MCF 10A (cell line): ENCODE measurements at regions not wholly inside any gene's neighbourhood (a gene's known extent, or its start where the extent isn't known, plus 50 kb on each side); places are given as distances from the start of the nearest gene placed in this dataset.

ENCODE experiments used
- BruUV-seq: library from RNA; stranded (reverse); fragments of 400-500 nt; replicated peaks from 2 replicates; lab custom pipeline; 2021; lab: Mats Ljungman, UMichigan
- CTCF ChIA-PET: fragments of 300-600 bp; sonication (Branson Sonifier 250); formaldehyde crosslinking; extraction: SDS; loops from one replicate; lab custom pipeline; 2021; ENCODE audit warnings: antibody characterized with exemption, inconsistent platforms; lab: Yijun Ruan, JAX
- POLR2A ChIA-PET: fragments of 300-600, 350-650 bp; sonication (Branson Sonifier 250); formaldehyde crosslinking; extraction: SDS; loops from one replicate; lab custom pipeline; 2020; ENCODE audit warnings: antibody characterized with exemption, inconsistent platforms; lab: Yijun Ruan, JAX
- DNase-seq: peaks from one replicate; pipeline ENCODE4 v3.0.0-alpha.2; 2018; ENCODE audit not compliant: unreplicated experiment
- H3K27ac Mint-ChIP-seq: one replicate; pipeline ENCODE4 v1.8.0; 2022; ENCODE audit warnings: mild to moderate bottlenecking, low read depth, mixed read lengths; ENCODE audit not compliant: unreplicated experiment
- H3K27me3 Mint-ChIP-seq: one replicate; pipeline ENCODE4 v1.8.0; 2022; ENCODE audit warnings: mixed read lengths; ENCODE audit not compliant: insufficient read depth, unreplicated experiment
- H3K36me3 Mint-ChIP-seq: one replicate; pipeline ENCODE4 v1.8.0; 2022; ENCODE audit warnings: mild to moderate bottlenecking, moderate library complexity, mixed read lengths; ENCODE audit not compliant: insufficient read depth, unreplicated experiment
- H3K4me1 Mint-ChIP-seq: one replicate; pipeline ENCODE4 v1.8.0; 2022; ENCODE audit warnings: mixed read lengths; ENCODE audit not compliant: insufficient read depth, unreplicated experiment
- H3K4me3 Mint-ChIP-seq: one replicate; pipeline ENCODE4 v1.8.0; 2022; ENCODE audit warnings: mild to moderate bottlenecking, moderate library complexity, mixed read lengths; ENCODE audit not compliant: unreplicated experiment
- H3K9me3 Mint-ChIP-seq: one replicate; pipeline ENCODE4 v1.8.0; 2022; ENCODE audit warnings: mixed read lengths; ENCODE audit not compliant: unreplicated experiment
- CTCF ChIP-seq: fragments of 200-600 bp; IDR thresholded peaks from one replicate; pipeline ENCODE4 v1.8.0; 2022; ENCODE audit warnings: antibody characterized with exemption, mild to moderate bottlenecking; ENCODE audit not compliant: unreplicated experiment
- intact Hi-C: fragments of 100-400 bp; cut with micrococcal nuclease; formaldehyde crosslinking; loops from 2 replicates; pipeline ENCODE4 v1.14.1; 2022

GRCh38 chr14:55955175-55955574 lies 163.0 kb upstream of the PELI2 start:
- TF ChIP-seq CTCF, result no peak
- BruUV-seq, result no TSS peak
- intact Hi-C loops, result no loop called here
- no peaks in the 10 kb centered on the region for H3K9me3 Mint-ChIP-seq
- DNase-seq, result no peak
- no peaks in the 10 kb centered on the region for H3K4me1 Mint-ChIP-seq
- CTCF ChIA-PET, result interaction anchor here (0.6 kb wide), 1 partner anchor 249 kb away, joined by 3 read pairs; no protein-coding TSS in a partner anchor
- H3K27ac Mint-ChIP-seq, result no peak overlapping the region
- no peaks in the 10 kb centered on the region for H3K36me3 Mint-ChIP-seq
- POLR2A ChIA-PET, result no interaction called here
- no peaks in the 10 kb centered on the region for H3K27me3 Mint-ChIP-seq
- H3K4me3 Mint-ChIP-seq, result no peak overlapping the region

GRCh38 chr14:55957950-55958349 lies 160.3 kb upstream of the PELI2 start:
- DNase-seq, result no peak
- no peaks in the 10 kb centered on the region for H3K36me3 Mint-ChIP-seq
- no peak overlapping the region for H3K4me3 Mint-ChIP-seq
- no peaks in the 10 kb centered on the region for H3K27me3 Mint-ChIP-seq
- H3K9me3 Mint-ChIP-seq, result no peaks in the 10 kb centered on the region
- intact Hi-C loops, result no loop called here
- H3K27ac Mint-ChIP-seq, result no peak overlapping the region
- no peaks in the 10 kb centered on the region for H3K4me1 Mint-ChIP-seq
- TF ChIP-seq CTCF, result no peak
- ChIA-PET CTCF (interaction anchor here (0.9 to 1.1 kb wide), 2 partner anchors 16 to 34 kb away, joined by 3 to 5 read pairs; no protein-coding TSS in a partner anchor), POLR2A (interaction anchor here (1.0 to 1.4 kb wide), 2 partner anchors 10 to 18 kb away, joined by 3 read pairs; no protein-coding TSS in a partner anchor)
- BruUV-seq, result no TSS peak

- Mint-ChIP-seq H3K9me3 (no peaks in the 10 kb centered on the region), H3K36me3 (no peaks in the 10 kb centered on the region), H3K4me1 (no peaks in the 10 kb centered on the region), H3K27ac (no peak overlapping the region), H3K27me3 (no peaks in the 10 kb centered on the region), H3K4me3 (no peak overlapping the region)
- intact Hi-C loops, result no loop called here
- ChIA-PET CTCF (no interaction called here), POLR2A (interaction anchor here (1.2 kb wide), 1 partner anchor 61 kb away, joined by 3 read pairs; no protein-coding TSS in a partner anchor)
- BruUV-seq, result no TSS peak
- DNase-seq, result no peak
- TF ChIP-seq CTCF, result no peak
Observed at GRCh38 chr14:55963295-55963694, 154.9 kb upstream of the PELI2 start.

GRCh38 chr14:55964091-55964490 lies 154.1 kb upstream of the PELI2 start:
- Mint-ChIP-seq H3K27ac (no peak overlapping the region), H3K4me1 (no peaks in the 10 kb centered on the region), H3K4me3 (no peak overlapping the region), H3K36me3 (no peaks in the 10 kb centered on the region), H3K9me3 (no peaks in the 10 kb centered on the region), H3K27me3 (no peaks in the 10 kb centered on the region)
- DNase-seq, result no peak
- no peak for TF ChIP-seq CTCF
- ChIA-PET CTCF (no interaction called here), POLR2A (interaction anchor here (1.2 kb wide), 1 partner anchor 60 kb away, joined by 3 read pairs; no protein-coding TSS in a partner anchor)
- intact Hi-C loops, result no loop called here
- BruUV-seq, result no TSS peak
